IMR-90 (cell line): ENCODE measurements at regions not wholly inside any gene's neighbourhood (a gene's known extent, or its start where the extent isn't known, plus 50 kb on each side); places are given as distances from the start of the nearest gene placed in this dataset.

Experiments used
- ATAC-seq: fragments of 200-7000 bp; cut with Tn5 transposase; 2 replicates; pipeline ENCODE4 v1.9.1; 2020; ENCODE audit warnings: low read depth, mild to moderate bottlenecking, moderate library complexity
- BruUV-seq: library from RNA; stranded (reverse); fragments of 400-500 nt; replicated peaks from 2 replicates; lab custom pipeline; 2021; lab: Mats Ljungman, UMichigan
- CTCF ChIA-PET: fragments of 300-600 bp; formaldehyde crosslinking; extraction: SDS; loops from one replicate; lab custom pipeline; 2021; ENCODE audit warnings: antibody characterized with exemption; lab: Yijun Ruan, JAX
- POLR2A ChIA-PET: fragments of 300-600 bp; sonication (Branson Sonifier 250); formaldehyde crosslinking; loops from one replicate; lab custom pipeline; 2022; ENCODE audit warnings: antibody characterized with exemption; ENCODE audit not compliant: unreplicated experiment; lab: Charles Lee
- DNase-seq: peaks from one replicate; pipeline ENCODE4 v3.0.0; 2013
- H2AFZ ChIP-seq: replicated peaks from 2 replicates; pipeline ENCODE3; 2013; ENCODE audit warnings: low read length, mild to moderate bottlenecking; ENCODE audit not compliant: poor library complexity
- H2AK5ac ChIP-seq: 2 replicates; pipeline ENCODE4 v1.6.1; 2013; ENCODE audit warnings: low read depth, low read length, inconsistent platforms
- H2AK9ac ChIP-seq: replicated peaks from 2 replicates; pipeline ENCODE3; 2013; ENCODE audit warnings: mild to moderate bottlenecking, low read depth, low read length, moderate library complexity; ENCODE audit not compliant: poor library complexity
- H2BK120ac ChIP-seq: 2 replicates; pipeline ENCODE4 v1.6.1; 2013; ENCODE audit warnings: low read depth, low read length, inconsistent platforms
- H2BK15ac ChIP-seq: 3 replicates; pipeline ENCODE4 v1.6.1; 2013; ENCODE audit warnings: low read depth, low read length, inconsistent platforms
- H2BK20ac ChIP-seq: 2 replicates; pipeline ENCODE4 v1.6.1; 2013; ENCODE audit warnings: low read depth, mild to moderate bottlenecking, inconsistent platforms, low read length, moderate library complexity
- H2BK5ac ChIP-seq: 2 replicates; pipeline ENCODE4 v1.6.1; 2013; ENCODE audit warnings: mild to moderate bottlenecking, low read depth, low read length, inconsistent platforms; ENCODE audit not compliant: poor library complexity, severe bottlenecking
- H3K14ac ChIP-seq: replicated peaks from 2 replicates; pipeline ENCODE4 v1.6.1; 2013; ENCODE audit warnings: low read depth, low read length, inconsistent platforms
- H3K18ac ChIP-seq: 2 replicates; pipeline ENCODE4 v1.6.1; 2013; ENCODE audit warnings: low read depth, low read length, control low read depth
- H3K23ac ChIP-seq: 2 replicates; pipeline ENCODE4 v1.6.1; 2013; ENCODE audit warnings: low read depth, low read length, inconsistent platforms
- H3K27ac ChIP-seq: 2 replicates; pipeline ENCODE4 v1.5.1; 2013; ENCODE audit warnings: mild to moderate bottlenecking, control low read depth, low read length; ENCODE audit not compliant: insufficient read depth
- H3K27me3 ChIP-seq: 2 replicates; pipeline ENCODE4 v1.6.1; 2013; ENCODE audit warnings: low read length; ENCODE audit not compliant: control insufficient read depth, insufficient read depth
- H3K36me3 ChIP-seq: 2 replicates; pipeline ENCODE4 v1.6.1; 2013; ENCODE audit warnings: low read length, mixed read lengths; ENCODE audit not compliant: control insufficient read depth, insufficient read depth
- H3K4ac ChIP-seq: 2 replicates; pipeline ENCODE4 v1.6.1; 2013; ENCODE audit warnings: low read depth, low read length, inconsistent platforms
- H3K4me1 ChIP-seq: 2 replicates; pipeline ENCODE4 v1.6.1; 2013; ENCODE audit warnings: low read length, mixed read lengths; ENCODE audit not compliant: control insufficient read depth, insufficient read depth
- H3K4me2 ChIP-seq: 2 replicates; pipeline ENCODE4 v1.6.1; 2013; ENCODE audit warnings: low read depth, mild to moderate bottlenecking, control low read depth, low read length, moderate library complexity
- H3K4me3 ChIP-seq: 2 replicates; pipeline ENCODE4 v1.5.1; 2013; ENCODE audit warnings: low read depth, mild to moderate bottlenecking, control low read depth, low read length, moderate library complexity; ENCODE audit not compliant: insufficient read depth
- H3K56ac ChIP-seq: 2 replicates; pipeline ENCODE4 v1.6.1; 2013; ENCODE audit warnings: low read length, inconsistent platforms; ENCODE audit not compliant: insufficient read depth; ENCODE audit errors: extremely low read depth
- H3K79me1 ChIP-seq, 2 experiments: 2 replicates each; pipeline ENCODE4 v1.6.1; 2013; ENCODE audit warnings: low read length in 2 of 2, inconsistent platforms in 1 of 2, low read depth in 1 of 2
- H3K9ac ChIP-seq: 2 replicates; pipeline ENCODE4 v1.6.1; 2013; ENCODE audit warnings: low read depth, low read length, control low read depth
- H3K9me1 ChIP-seq: 2 replicates; pipeline ENCODE4 v1.6.1; 2013; ENCODE audit warnings: low read length, inconsistent platforms; ENCODE audit not compliant: insufficient read depth
- H3K9me3 ChIP-seq: 2 replicates; pipeline ENCODE4 v1.6.1; 2013; ENCODE audit warnings: low read length; ENCODE audit not compliant: control insufficient read depth, insufficient read depth
- H4K20me1 ChIP-seq: 2 replicates; pipeline ENCODE4 v1.6.1; 2013; ENCODE audit warnings: low read length, inconsistent platforms; ENCODE audit not compliant: insufficient read depth
- H4K5ac ChIP-seq: 2 replicates; pipeline ENCODE4 v1.6.1; 2013; ENCODE audit warnings: mild to moderate bottlenecking, low read depth, low read length, control low read depth
- H4K8ac ChIP-seq, 2 experiments: 2 replicates each; pipeline ENCODE4 v1.6.1; 2013; ENCODE audit warnings: low read depth in 2 of 2, low read length in 2 of 2, control low read depth in 1 of 2, inconsistent platforms in 1 of 2
- H4K91ac ChIP-seq: 2 replicates; pipeline ENCODE4 v1.6.1; 2013; ENCODE audit warnings: low read depth, low read length, inconsistent platforms; ENCODE audit not compliant: insufficient read depth
- BHLHE40 ChIP-seq: fragments of 150-350 bp; IDR thresholded peaks from 2 replicates; pipeline ENCODE4 v1.6.1; 2016; ENCODE audit warnings: mild to moderate bottlenecking, low read depth, low read length
- RCOR1 ChIP-seq: IDR thresholded peaks from 2 replicates; pipeline ENCODE4 v1.6.1; 2012; ENCODE audit warnings: mild to moderate bottlenecking, low read length, improper control_type of control experiment; ENCODE audit not compliant: insufficient replicate concordance
- WGBS, 2 experiments: methylation state at CpG; one replicate each; pipeline versions ENCODE4 v1.1.5 to v1.1.7; 2013; ENCODE audit warnings: missing lambda C conversion rate in 2 of 2; ENCODE audit not compliant: insufficient read length in 1 of 2; ENCODE audit errors: extremely low coverage in 2 of 2; 5-methylcytosine and 5-hydroxymethylcytosine counted together
- dilution Hi-C: fragments of 300-500 bp; cut with HindIII; formaldehyde crosslinking; loops from one replicate; pipeline ENCODE4 v1.14.3; 2018; ENCODE audit warnings: low sequenced_read_pairs; ENCODE audit not compliant: unreplicated experiment
- in situ Hi-C: fragments of 300-500 bp; cut with MboI; formaldehyde crosslinking; loops from 3 replicates; pipeline ENCODE4 v1.14.3; 2019; ENCODE audit warnings: low sequenced_read_pairs, inconsistent platforms, mixed read lengths
- intact Hi-C: fragments of 100-400 bp; cut with micrococcal nuclease; formaldehyde crosslinking; loops from 2 replicates; pipeline ENCODE4 v1.10.0; 2022

DNA sequence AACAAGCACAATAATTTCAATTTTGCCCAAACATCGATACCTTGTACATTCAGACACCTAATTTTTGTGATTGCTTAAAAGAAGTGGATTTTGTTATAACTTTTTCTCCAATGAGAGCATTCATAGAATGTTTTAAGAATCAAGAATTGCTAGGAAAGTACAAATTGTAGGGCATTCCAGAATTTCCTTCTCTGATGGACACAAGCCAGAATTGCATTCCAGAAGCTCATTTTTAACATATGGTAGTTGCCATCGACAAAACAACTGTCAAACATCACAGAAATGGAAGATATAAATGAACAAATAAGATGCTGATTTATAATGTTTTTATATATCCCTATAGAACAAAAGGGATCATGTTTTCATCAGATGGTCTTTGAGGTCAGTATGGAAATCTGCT lies 258.4 kb upstream of the NPVF start:
- H2BK15ac ChIP-seq = no peak overlapping the region
- H3K27ac ChIP-seq = no peak overlapping the region
- no peak overlapping the region for H4K8ac ChIP-seq
- WGBS, 2 experiments = no CpG with 5 or more reads among the region's 2 CpGs
- dilution Hi-C loops = no loop called here
- no peak for TF ChIP-seq RCOR1
- TF ChIP-seq BHLHE40 = no peak
- POLR2A ChIA-PET = no interaction called here
- H3K4ac ChIP-seq = no peak overlapping the region
- no peaks in the 10 kb centered on the region for H3K36me3 ChIP-seq
- no peak overlapping the region for H4K91ac ChIP-seq
- H3K23ac ChIP-seq = no peak overlapping the region
- H3K9me3 ChIP-seq = no peaks in the 10 kb centered on the region
- no peak overlapping the region for H2BK5ac ChIP-seq
- no peak overlapping the region for H4K5ac ChIP-seq
- no peak overlapping the region for H2AFZ ChIP-seq
- DNase-seq = no peak
- no peaks in the 10 kb centered on the region for H3K27me3 ChIP-seq
- no peaks in the 10 kb centered on the region for H3K9me1 ChIP-seq
- in situ Hi-C loops = no loop called here
- no peak overlapping the region for H3K4me2 ChIP-seq
- no peak overlapping the region for H2BK20ac ChIP-seq
- no peak overlapping the region for H2AK5ac ChIP-seq
- H4K20me1 ChIP-seq = no peaks in the 10 kb centered on the region
- no peaks in the 10 kb centered on the region for H3K79me1 ChIP-seq
- no peak overlapping the region for H3K18ac ChIP-seq
- H3K9ac ChIP-seq = no peak overlapping the region
- no peaks in the 10 kb centered on the region for H3K4me1 ChIP-seq
- H2AK9ac ChIP-seq = no peak overlapping the region
- CTCF ChIA-PET = no interaction called here
- no peak overlapping the region for H2BK120ac ChIP-seq
- no peak overlapping the region for H3K14ac ChIP-seq
- no peak overlapping the region for H3K56ac ChIP-seq
- intact Hi-C loops = no loop called here
- ATAC-seq = no peak
- no TSS peak for BruUV-seq
- H3K4me3 ChIP-seq = no peak overlapping the region
